HEK293 (cell line): ENCODE measurements at regions not wholly inside any gene's neighbourhood (a gene's known extent, or its start where the extent isn't known, plus 50 kb on each side); places are given as distances from the start of the nearest gene placed in this dataset.
A peak's percentile ranks its signal among the peaks of the same experiment; 100 is the strongest.

ENCODE experiments used
- EGR2 ChIP-seq: fragments of 450-650 bp; formaldehyde crosslinking; IDR thresholded peaks from 2 replicates; pipeline ENCODE4 v1.5.1; 2016; ENCODE audit warnings: low read depth, missing biosample characterization, missing genetic modification characterization
- FEZF1 ChIP-seq: fragments of 450-650 bp; formaldehyde crosslinking; IDR thresholded peaks from 2 replicates; pipeline ENCODE4 v1.5.1; 2016; ENCODE audit warnings: missing biosample characterization, missing genetic modification characterization
- HOXD13 ChIP-seq: sonication (generic); formaldehyde crosslinking; IDR thresholded peaks from 2 replicates; pipeline ENCODE4 v1.8.0; 2022; ENCODE audit warnings: missing genetic modification reagents, borderline replicate concordance
- KLF7 ChIP-seq: fragments of 450-650 bp; formaldehyde crosslinking; IDR thresholded peaks from 2 replicates; pipeline ENCODE4 v1.5.1; 2016; ENCODE audit warnings: missing biosample characterization, missing genetic modification characterization, borderline replicate concordance
- KLF9 ChIP-seq: fragments of 450-650 bp; formaldehyde crosslinking; IDR thresholded peaks from 2 replicates; pipeline ENCODE4 v1.5.1; 2016; ENCODE audit warnings: missing biosample characterization, missing genetic modification characterization, low read depth
- MYNN ChIP-seq: fragments of 450-650 bp; formaldehyde crosslinking; IDR thresholded peaks from 2 replicates; pipeline ENCODE4 v1.5.1; 2016; ENCODE audit warnings: missing biosample characterization, missing genetic modification characterization, borderline replicate concordance
- MZF1 ChIP-seq: fragments of 450-650 bp; formaldehyde crosslinking; IDR thresholded peaks from 2 replicates; pipeline ENCODE4 v1.5.1; 2017; ENCODE audit warnings: missing biosample characterization, missing genetic modification characterization, borderline replicate concordance
- PRDM1 ChIP-seq: fragments of 450-650 bp; formaldehyde crosslinking; IDR thresholded peaks from 2 replicates; pipeline ENCODE4; 2016; ENCODE audit warnings: missing biosample characterization, missing genetic modification characterization
- YY1 ChIP-seq: fragments of 450-650 bp; formaldehyde crosslinking; IDR thresholded peaks from 2 replicates; pipeline ENCODE4 v1.5.1; 2018; ENCODE audit warnings: missing biosample characterization, missing genetic modification characterization
- ZBTB7A ChIP-seq: fragments of 450-650 bp; formaldehyde crosslinking; IDR thresholded peaks from 2 replicates; pipeline ENCODE4 v1.5.1; 2016; ENCODE audit warnings: low read depth, missing biosample characterization, missing genetic modification characterization
- ZNF10 ChIP-seq: fragments of 450-650 bp; formaldehyde crosslinking; IDR thresholded peaks from 2 replicates; pipeline ENCODE4 v1.5.1; 2017; ENCODE audit warnings: missing biosample characterization, missing genetic modification characterization
- ZNF133 ChIP-seq: fragments of 450-650 bp; formaldehyde crosslinking; IDR thresholded peaks from 2 replicates; pipeline ENCODE4 v1.5.1; 2016; ENCODE audit warnings: missing biosample characterization, missing genetic modification characterization
- ZNF140 ChIP-seq: fragments of 450-650 bp; formaldehyde crosslinking; IDR thresholded peaks from 2 replicates; pipeline ENCODE4 v1.5.1; 2016; ENCODE audit warnings: missing biosample characterization, missing genetic modification characterization
- ZNF155 ChIP-seq: fragments of 450-650 bp; formaldehyde crosslinking; IDR thresholded peaks from 2 replicates; pipeline ENCODE4 v1.5.1; 2016; ENCODE audit warnings: missing biosample characterization, missing genetic modification characterization
- ZNF169 ChIP-seq: fragments of 450-650 bp; formaldehyde crosslinking; IDR thresholded peaks from 2 replicates; pipeline ENCODE4 v1.5.1; 2016; ENCODE audit warnings: missing biosample characterization, missing genetic modification characterization
- ZNF184 ChIP-seq: fragments of 450-650 bp; IDR thresholded peaks from 2 replicates; pipeline ENCODE4 v1.5.1; 2018; ENCODE audit warnings: missing biosample characterization, mild to moderate bottlenecking, missing genetic modification characterization
- ZNF202 ChIP-seq: fragments of 450-650 bp; formaldehyde crosslinking; IDR thresholded peaks from 2 replicates; pipeline ENCODE4 v1.5.1; 2016; ENCODE audit warnings: missing biosample characterization, missing genetic modification characterization, borderline replicate concordance
- ZNF341 ChIP-seq: fragments of 450-650 bp; formaldehyde crosslinking; IDR thresholded peaks from 2 replicates; pipeline ENCODE4; 2016; ENCODE audit warnings: low read depth, missing biosample characterization, missing genetic modification characterization
- ZNF423 ChIP-seq: fragments of 450-650 bp; formaldehyde crosslinking; IDR thresholded peaks from 2 replicates; pipeline ENCODE4 v1.5.1; 2016; ENCODE audit warnings: missing biosample characterization, missing genetic modification characterization
- ZNF529 ChIP-seq: fragments of 450-650 bp; formaldehyde crosslinking; IDR thresholded peaks from 2 replicates; pipeline ENCODE4 v1.5.1; 2017; ENCODE audit warnings: missing genetic modification characterization, missing biosample characterization; ENCODE audit not compliant: insufficient replicate concordance
- ZNF560 ChIP-seq: fragments of 450-650 bp; formaldehyde crosslinking; IDR thresholded peaks from 2 replicates; pipeline ENCODE4 v1.5.1; 2017; ENCODE audit warnings: missing biosample characterization, missing genetic modification characterization, borderline replicate concordance
- ZNF596 ChIP-seq: fragments of 450-650 bp; IDR thresholded peaks from 2 replicates; pipeline ENCODE4 v1.5.0; 2018; ENCODE audit warnings: missing biosample characterization, mild to moderate bottlenecking, missing genetic modification characterization, moderate library complexity
- ZNF621 ChIP-seq: fragments of 450-650 bp; formaldehyde crosslinking; IDR thresholded peaks from 2 replicates; pipeline ENCODE4 v1.5.1; 2017; ENCODE audit warnings: missing biosample characterization, missing genetic modification characterization
- ZNF624 ChIP-seq: fragments of 450-650 bp; formaldehyde crosslinking; IDR thresholded peaks from 2 replicates; pipeline ENCODE4 v1.5.1; 2017; ENCODE audit warnings: missing biosample characterization, missing genetic modification characterization
- ZNF660 ChIP-seq: fragments of 450-650 bp; IDR thresholded peaks from 2 replicates; pipeline ENCODE4 v1.5.1; 2018; ENCODE audit warnings: missing biosample characterization, mild to moderate bottlenecking, missing genetic modification characterization
- ZNF768 ChIP-seq: fragments of 450-650 bp; formaldehyde crosslinking; IDR thresholded peaks from 2 replicates; pipeline ENCODE4 v1.5.1; 2018; ENCODE audit warnings: missing biosample characterization, mild to moderate bottlenecking, missing genetic modification characterization
- TF ChIP-seq, protein P1 (sequence below): fragments of 450-650 bp; formaldehyde crosslinking; optimal IDR thresholded peaks from 2 replicates; pipeline ENCODE3; 2016; ENCODE audit warnings: missing biosample characterization, mild to moderate bottlenecking, missing genetic modification characterization
- TF ChIP-seq, protein P2 (sequence below): fragments of 450-650 bp; formaldehyde crosslinking; IDR thresholded peaks from 2 replicates; pipeline ENCODE4 v1.5.1; 2016; ENCODE audit warnings: missing biosample characterization, missing genetic modification characterization
- TF ChIP-seq, protein P3 (sequence below): fragments of 450-650 bp; formaldehyde crosslinking; conservative IDR thresholded peaks from 2 replicates; pipeline ENCODE4 v1.5.1; 2016; ENCODE audit warnings: low read depth, missing biosample characterization, missing genetic modification characterization
- TF ChIP-seq, protein P4 (sequence below): fragments of 450-650 bp; formaldehyde crosslinking; IDR thresholded peaks from 2 replicates; pipeline ENCODE4 v1.5.1; 2017; ENCODE audit warnings: missing biosample characterization, missing genetic modification characterization
- TF ChIP-seq, protein P5 (sequence below): fragments of 450-650 bp; formaldehyde crosslinking; IDR thresholded peaks from 2 replicates; pipeline ENCODE4 v1.5.1; 2016; ENCODE audit warnings: missing biosample characterization, missing genetic modification characterization
- TF ChIP-seq, protein P6 (sequence below): fragments of 450-650 bp; IDR thresholded peaks from 2 replicates; pipeline ENCODE4 v1.5.1; 2018; ENCODE audit warnings: missing biosample characterization, missing genetic modification characterization

DNA sequence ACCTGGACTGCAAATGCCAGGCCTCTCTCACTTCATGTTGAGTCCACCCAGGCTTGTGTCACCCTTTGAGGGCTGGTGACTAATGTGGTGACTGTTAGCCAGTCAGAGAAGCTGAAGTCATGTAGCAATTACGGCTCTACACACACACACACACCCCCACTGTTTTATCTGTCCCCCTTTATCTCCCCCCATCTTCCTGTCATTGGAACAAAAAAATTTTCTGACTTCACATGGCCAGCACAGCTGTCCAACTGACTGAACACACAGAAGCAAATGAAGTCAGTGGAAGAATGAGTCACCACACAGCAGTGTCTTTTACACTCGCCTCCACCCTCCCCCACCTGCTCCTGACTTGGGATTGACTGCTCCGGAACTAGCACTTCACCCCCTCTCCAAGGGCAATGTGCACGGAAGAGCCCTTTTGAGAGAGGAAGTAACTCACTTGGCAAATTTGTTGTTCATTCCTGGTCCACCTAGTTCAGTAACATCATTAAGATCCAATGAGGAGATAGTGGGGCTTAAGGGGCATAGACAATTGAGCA, 198.0 kb downstream of the RNF144B start (continued):
- TF ChIP-seq ZNF560 = no peak
- TF ChIP-seq YY1 (tag by site-specific recombination) = no peak
- TF ChIP-seq ZNF155 = 0 out of 2 replicates have a peak, but pooled peaks have one; percentile 71
- TF ChIP-seq ZNF660 (tag by site-specific recombination) = peak; percentile 95
- peak; percentile 81 for TF ChIP-seq EGR2 (tag by site-specific recombination)
- TF ChIP-seq MYNN = no peak
- peak; percentile 50 for TF ChIP-seq ZNF341
- no peak for TF ChIP-seq ZNF621 (tag by site-specific recombination)
- no peak for TF ChIP-seq ZNF10 (tag by site-specific recombination)
- TF ChIP-seq, protein P1, sequence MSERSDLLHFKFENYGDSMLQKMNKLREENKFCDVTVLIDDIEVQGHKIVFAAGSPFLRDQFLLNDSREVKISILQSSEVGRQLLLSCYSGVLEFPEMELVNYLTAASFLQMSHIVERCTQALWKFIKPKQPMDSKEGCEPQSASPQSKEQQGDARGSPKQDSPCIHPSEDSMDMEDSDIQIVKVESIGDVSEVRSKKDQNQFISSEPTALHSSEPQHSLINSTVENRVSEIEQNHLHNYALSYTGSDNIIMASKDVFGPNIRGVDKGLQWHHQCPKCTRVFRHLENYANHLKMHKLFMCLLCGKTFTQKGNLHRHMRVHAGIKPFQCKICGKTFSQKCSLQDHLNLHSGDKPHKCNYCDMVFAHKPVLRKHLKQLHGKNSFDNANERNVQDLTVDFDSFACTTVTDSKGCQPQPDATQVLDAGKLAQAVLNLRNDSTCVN (tag by site-specific recombination) = no peak
- no peak for TF ChIP-seq ZNF169 (tag by site-specific recombination)
- TF ChIP-seq, protein P2, sequence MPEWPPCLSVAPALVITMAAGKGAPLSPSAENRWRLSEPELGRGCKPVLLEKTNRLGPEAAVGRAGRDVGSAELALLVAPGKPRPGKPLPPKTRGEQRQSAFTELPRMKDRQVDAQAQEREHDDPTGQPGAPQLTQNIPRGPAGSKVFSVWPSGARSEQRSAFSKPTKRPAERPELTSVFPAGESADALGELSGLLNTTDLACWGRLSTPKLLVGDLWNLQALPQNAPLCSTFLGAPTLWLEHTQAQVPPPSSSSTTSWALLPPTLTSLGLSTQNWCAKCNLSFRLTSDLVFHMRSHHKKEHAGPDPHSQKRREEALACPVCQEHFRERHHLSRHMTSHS (tag by site-specific recombination) = peak; percentile 85
- TF ChIP-seq HOXD13 (CRISPR knock-in tag) = no peak
- TF ChIP-seq PRDM1 (tag by site-specific recombination) = no peak
- TF ChIP-seq, protein P3, sequence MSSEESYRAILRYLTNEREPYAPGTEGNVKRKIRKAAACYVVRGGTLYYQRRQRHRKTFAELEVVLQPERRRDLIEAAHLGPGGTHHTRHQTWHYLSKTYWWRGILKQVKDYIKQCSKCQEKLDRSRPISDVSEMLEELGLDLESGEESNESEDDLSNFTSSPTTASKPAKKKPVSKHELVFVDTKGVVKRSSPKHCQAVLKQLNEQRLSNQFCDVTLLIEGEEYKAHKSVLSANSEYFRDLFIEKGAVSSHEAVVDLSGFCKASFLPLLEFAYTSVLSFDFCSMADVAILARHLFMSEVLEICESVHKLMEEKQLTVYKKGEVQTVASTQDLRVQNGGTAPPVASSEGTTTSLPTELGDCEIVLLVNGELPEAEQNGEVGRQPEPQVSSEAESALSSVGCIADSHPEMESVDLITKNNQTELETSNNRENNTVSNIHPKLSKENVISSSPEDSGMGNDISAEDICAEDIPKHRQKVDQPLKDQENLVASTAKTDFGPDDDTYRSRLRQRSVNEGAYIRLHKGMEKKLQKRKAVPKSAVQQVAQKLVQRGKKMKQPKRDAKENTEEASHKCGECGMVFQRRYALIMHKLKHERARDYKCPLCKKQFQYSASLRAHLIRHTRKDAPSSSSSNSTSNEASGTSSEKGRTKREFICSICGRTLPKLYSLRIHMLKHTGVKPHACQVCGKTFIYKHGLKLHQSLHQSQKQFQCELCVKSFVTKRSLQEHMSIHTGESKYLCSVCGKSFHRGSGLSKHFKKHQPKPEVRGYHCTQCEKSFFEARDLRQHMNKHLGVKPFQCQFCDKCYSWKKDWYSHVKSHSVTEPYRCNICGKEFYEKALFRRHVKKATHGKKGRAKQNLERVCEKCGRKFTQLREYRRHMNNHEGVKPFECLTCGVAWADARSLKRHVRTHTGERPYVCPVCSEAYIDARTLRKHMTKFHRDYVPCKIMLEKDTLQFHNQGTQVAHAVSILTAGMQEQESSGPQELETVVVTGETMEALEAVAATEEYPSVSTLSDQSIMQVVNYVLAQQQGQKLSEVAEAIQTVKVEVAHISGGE = no peak
- peak; percentile 78 for TF ChIP-seq ZNF140 (tag by site-specific recombination)
- TF ChIP-seq ZBTB7A = no peak
- no peak for TF ChIP-seq ZNF768
- TF ChIP-seq ZNF184 (tag by site-specific recombination) = peak; percentile 81; the same call in 1 of the 2 replicates
- TF ChIP-seq, protein P4, sequence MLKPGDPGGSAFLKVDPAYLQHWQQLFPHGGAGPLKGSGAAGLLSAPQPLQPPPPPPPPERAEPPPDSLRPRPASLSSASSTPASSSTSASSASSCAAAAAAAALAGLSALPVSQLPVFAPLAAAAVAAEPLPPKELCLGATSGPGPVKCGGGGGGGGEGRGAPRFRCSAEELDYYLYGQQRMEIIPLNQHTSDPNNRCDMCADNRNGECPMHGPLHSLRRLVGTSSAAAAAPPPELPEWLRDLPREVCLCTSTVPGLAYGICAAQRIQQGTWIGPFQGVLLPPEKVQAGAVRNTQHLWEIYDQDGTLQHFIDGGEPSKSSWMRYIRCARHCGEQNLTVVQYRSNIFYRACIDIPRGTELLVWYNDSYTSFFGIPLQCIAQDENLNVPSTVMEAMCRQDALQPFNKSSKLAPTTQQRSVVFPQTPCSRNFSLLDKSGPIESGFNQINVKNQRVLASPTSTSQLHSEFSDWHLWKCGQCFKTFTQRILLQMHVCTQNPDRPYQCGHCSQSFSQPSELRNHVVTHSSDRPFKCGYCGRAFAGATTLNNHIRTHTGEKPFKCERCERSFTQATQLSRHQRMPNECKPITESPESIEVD (tag by site-specific recombination) = no peak
- TF ChIP-seq KLF9 = no peak
- TF ChIP-seq ZNF529 (tag by site-specific recombination) = no peak
- no peak for TF ChIP-seq ZNF133 (tag by site-specific recombination)
- TF ChIP-seq, protein P5, sequence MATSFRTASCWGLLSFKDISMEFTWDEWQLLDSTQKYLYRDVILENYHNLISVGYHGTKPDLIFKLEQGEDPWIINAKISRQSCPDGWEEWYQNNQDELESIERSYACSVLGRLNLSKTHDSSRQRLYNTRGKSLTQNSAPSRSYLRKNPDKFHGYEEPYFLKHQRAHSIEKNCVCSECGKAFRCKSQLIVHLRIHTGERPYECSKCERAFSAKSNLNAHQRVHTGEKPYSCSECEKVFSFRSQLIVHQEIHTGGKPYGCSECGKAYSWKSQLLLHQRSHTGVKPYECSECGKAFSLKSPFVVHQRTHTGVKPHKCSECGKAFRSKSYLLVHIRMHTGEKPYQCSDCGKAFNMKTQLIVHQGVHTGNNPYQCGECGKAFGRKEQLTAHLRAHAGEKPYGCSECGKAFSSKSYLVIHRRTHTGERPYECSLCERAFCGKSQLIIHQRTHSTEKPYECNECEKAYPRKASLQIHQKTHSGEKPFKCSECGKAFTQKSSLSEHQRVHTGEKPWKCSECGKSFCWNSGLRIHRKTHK (tag by site-specific recombination) = no peak
- peak; percentile 88 for TF ChIP-seq FEZF1 (tag by site-specific recombination)
- TF ChIP-seq, protein P6, sequence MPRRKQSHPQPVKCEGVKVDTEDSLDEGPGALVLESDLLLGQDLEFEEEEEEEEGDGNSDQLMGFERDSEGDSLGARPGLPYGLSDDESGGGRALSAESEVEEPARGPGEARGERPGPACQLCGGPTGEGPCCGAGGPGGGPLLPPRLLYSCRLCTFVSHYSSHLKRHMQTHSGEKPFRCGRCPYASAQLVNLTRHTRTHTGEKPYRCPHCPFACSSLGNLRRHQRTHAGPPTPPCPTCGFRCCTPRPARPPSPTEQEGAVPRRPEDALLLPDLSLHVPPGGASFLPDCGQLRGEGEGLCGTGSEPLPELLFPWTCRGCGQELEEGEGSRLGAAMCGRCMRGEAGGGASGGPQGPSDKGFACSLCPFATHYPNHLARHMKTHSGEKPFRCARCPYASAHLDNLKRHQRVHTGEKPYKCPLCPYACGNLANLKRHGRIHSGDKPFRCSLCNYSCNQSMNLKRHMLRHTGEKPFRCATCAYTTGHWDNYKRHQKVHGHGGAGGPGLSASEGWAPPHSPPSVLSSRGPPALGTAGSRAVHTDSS (tag by site-specific recombination) = no peak
- no peak for TF ChIP-seq ZNF596 (tag by site-specific recombination)
- TF ChIP-seq ZNF423 (tag by site-specific recombination) = no peak
- TF ChIP-seq KLF7 (tag by site-specific recombination) = no peak
- TF ChIP-seq MZF1 = no peak
- no peak for TF ChIP-seq ZNF624 (tag by site-specific recombination)
- TF ChIP-seq ZNF202 (tag by site-specific recombination) = no peak
